ENCODE measurements at regions not wholly inside any gene's neighbourhood (a gene's known extent, or its start where the extent isn't known, plus 50 kb on each side); places are given as distances from the start of the nearest gene placed in this dataset.

- no peak for DNase-seq (ENCODE audit: low read depth)
Measured at GRCh38 chr21:16180614-16181013, 450.8 kb downstream of the USP25 start.

- no peak for DNase-seq (ENCODE audit: low read depth)
Measured at GRCh38 chr21:16181018-16181417, 451.2 kb downstream of the USP25 start.

GRCh38 chr21:16185766-16186165 lies 456.0 kb downstream of the USP25 start:
- no peak for DNase-seq (ENCODE audit: low read depth)

- no peak for DNase-seq (ENCODE audit: low read depth)
Measured at GRCh38 chr21:16186742-16187141, 457.0 kb downstream of the USP25 start.

GRCh38 chr21:16187603-16188301 lies 458.0 kb downstream of the USP25 start:
- no peak for DNase-seq (ENCODE audit: low read depth)

- no peak for DNase-seq (ENCODE audit: low read depth)
Measured at GRCh38 chr21:16192902-16193301, 463.1 kb downstream of the USP25 start.

- DNase-seq (ENCODE audit: low read depth), result no peak
Measured at GRCh38 chr21:16193496-16194094, 463.8 kb downstream of the USP25 start.

GRCh38 chr21:16194095-16194787 lies 464.5 kb downstream of the USP25 start:
- DNase-seq (ENCODE audit: low read depth), result peak; percentile 71

GRCh38 chr21:16194788-16195537 lies 465.2 kb downstream of the USP25 start:
- DNase-seq (ENCODE audit: low read depth), result no peak

- DNase-seq (ENCODE audit: low read depth), result no peak
Measured at GRCh38 chr21:16195538-16195910, 465.7 kb downstream of the USP25 start.

- no peak for DNase-seq (ENCODE audit: low read depth)
Measured at GRCh38 chr21:16196001-16196400, 466.2 kb downstream of the USP25 start.

- DNase-seq (ENCODE audit: low read depth), result no peak
Measured at GRCh38 chr21:16198546-16198945, 468.8 kb downstream of the USP25 start.

GRCh38 chr21:16199539-16199938 lies 469.8 kb downstream of the USP25 start:
- DNase-seq (ENCODE audit: low read depth), result no peak

GRCh38 chr21:16201718-16202117 lies 471.9 kb downstream of the USP25 start:
- DNase-seq (ENCODE audit: low read depth), result no peak

GRCh38 chr21:16205527-16205926 lies 475.7 kb downstream of the USP25 start:
- no peak for DNase-seq (ENCODE audit: low read depth)

GRCh38 chr21:16211339-16212303 lies 481.8 kb downstream of the USP25 start:
- no peak for DNase-seq (ENCODE audit: low read depth)

- no peak for DNase-seq (ENCODE audit: low read depth)
Measured at GRCh38 chr21:16213518-16213917, 483.7 kb downstream of the USP25 start.

- no peak for DNase-seq (ENCODE audit: low read depth)
Measured at GRCh38 chr21:16215193-16215592, 485.4 kb downstream of the USP25 start.

GRCh38 chr21:16215663-16216183 lies 485.9 kb downstream of the USP25 start:
- no peak for DNase-seq (ENCODE audit: low read depth)

GRCh38 chr21:16216288-16216962 lies 486.6 kb downstream of the USP25 start:
- DNase-seq (ENCODE audit: low read depth), result no peak
